B cell (primary cell): ENCODE measurements at regions not wholly inside any gene's neighbourhood (a gene's known extent, or its start where the extent isn't known, plus 50 kb on each side); places are given as distances from the start of the nearest gene placed in this dataset.

Source experiments
- ATAC-seq: fragments of 200-7000 bp; cut with Tn5 transposase; one replicate; pipeline ENCODE4 v1.10.0; 2021; ENCODE audit warnings: low read depth, mild to moderate bottlenecking, moderate number of reproducible peaks, moderate library complexity
- CTCF ChIA-PET: fragments of 350-600 bp; sonication (Branson Sonifier 250); formaldehyde crosslinking; loops from one replicate; lab custom pipeline; 2021; ENCODE audit warnings: antibody characterized with exemption, inconsistent platforms; lab: Charles Lee
- POLR2A ChIA-PET: fragments of 350-600 bp; sonication (Branson Sonifier 250); formaldehyde crosslinking; loops from one replicate; lab custom pipeline; 2021; ENCODE audit warnings: antibody characterized with exemption; lab: Charles Lee
- DNase-seq: peaks from one replicate; pipeline ENCODE4 v3.0.0; 2013
- H2AFZ ChIP-seq: 2 replicates; pipeline ENCODE4 v1.6.1; 2012; ENCODE audit warnings: mild to moderate bottlenecking, low read depth, low read length; ENCODE audit not compliant: insufficient read depth, poor library complexity, severe bottlenecking
- H3K27ac ChIP-seq, 2 donors: 1 replicate in 1 of 2; 2 replicates in 1 of 2; pipeline ENCODE4 v1.5.1; 2012 to 2013; ENCODE audit warnings: low read length in 2 of 2, mild to moderate bottlenecking in 2 of 2, moderate library complexity in 1 of 2
- H3K27me3 ChIP-seq, 4 experiments: fragments of 200-600 bp in 1 of 4; sonication (generic) in 1 of 4; replicated peaks in 1 of 4; 1 replicate in 2 of 4; 2 replicates in 2 of 4; pipeline versions ENCODE4 v1.6.1 to v1.7.0; 2013 to 2016; ENCODE audit warnings: low read length in 3 of 4, mild to moderate bottlenecking in 2 of 4, mixed read lengths in 1 of 4, moderate library complexity in 1 of 4; ENCODE audit not compliant: insufficient read depth in 4 of 4, control insufficient read depth in 3 of 4; ENCODE audit errors: control extremely low read depth in 1 of 4
- H3K36me3 ChIP-seq, 2 experiments: replicated peaks in 1 of 2; 1 replicate in 1 of 2; 2 replicates in 1 of 2; pipeline versions ENCODE4 v1.6.1 to v1.7.1; 2013; ENCODE audit warnings: low read length in 1 of 2; ENCODE audit not compliant: insufficient read depth in 2 of 2, control insufficient read depth in 1 of 2; ENCODE audit errors: control extremely low read depth in 1 of 2, extremely low read depth in 1 of 2
- H3K4me1 ChIP-seq, 2 donors: fragments of 200-600 bp in 1 of 2; sonication (generic) in 1 of 2; 1 replicate in 1 of 2; 2 replicates in 1 of 2; pipeline versions ENCODE4 v1.5.1 to v1.6.1; 2013 to 2017; ENCODE audit warnings: low read length in 2 of 2; ENCODE audit not compliant: control insufficient read depth in 2 of 2, insufficient read depth in 2 of 2
- H3K4me2 ChIP-seq: replicated peaks from 2 replicates; pipeline ENCODE3; 2012; ENCODE audit warnings: mild to moderate bottlenecking, low read depth, low read length; ENCODE audit not compliant: poor library complexity, severe bottlenecking
- H3K4me3 ChIP-seq, 5 experiments: fragments of 200-600 bp in 1 of 5; sonication (generic) in 1 of 5; 1 replicate in 3 of 5; 2 replicates in 2 of 5; pipeline versions ENCODE4 v1.5.1 to v1.7.0; 2011 to 2016; ENCODE audit warnings: low read length in 4 of 5, mild to moderate bottlenecking in 4 of 5, low read depth in 2 of 5, control low read depth in 1 of 5, moderate library complexity in 1 of 5; ENCODE audit not compliant: insufficient read depth in 1 of 5; ENCODE audit errors: control extremely low read depth in 1 of 5, extremely low read depth in 1 of 5
- H3K79me2 ChIP-seq: fragments of 200-600 bp; sonication (generic); one replicate; pipeline ENCODE4 v1.6.0; 2016; ENCODE audit warnings: low read length; ENCODE audit not compliant: control insufficient read depth, insufficient read depth
- H3K9ac ChIP-seq: fragments of 200-600 bp; sonication (generic); 2 replicates; pipeline ENCODE4 v1.6.1; 2017; ENCODE audit warnings: mild to moderate bottlenecking, low read length, moderate library complexity
- H3K9me3 ChIP-seq, 3 donors: one replicate each; pipeline versions ENCODE4 v1.6.1 to v1.7.1; 2013; ENCODE audit warnings: low read length in 2 of 3; ENCODE audit not compliant: control insufficient read depth in 2 of 3, insufficient read depth in 1 of 3; ENCODE audit errors: control extremely low read depth in 1 of 3
- H4K20me1 ChIP-seq: 2 replicates; pipeline ENCODE4 v1.6.0; 2012; ENCODE audit warnings: mild to moderate bottlenecking, low read length; ENCODE audit not compliant: insufficient read depth, control insufficient read depth, poor library complexity, severe bottlenecking
- H3K27ac Mint-ChIP-seq: one replicate; pipeline ENCODE4 v1.8.0; 2021; ENCODE audit warnings: mixed read lengths
- H3K27me3 Mint-ChIP-seq: one replicate; pipeline ENCODE4 v1.8.0; 2021; ENCODE audit warnings: mixed read lengths
- H3K4me1 Mint-ChIP-seq: one replicate; pipeline ENCODE4 v1.8.0; 2021; ENCODE audit warnings: mixed read lengths
- H3K4me3 Mint-ChIP-seq: one replicate; pipeline ENCODE4 v1.8.0; 2021; ENCODE audit warnings: mixed read lengths
- H3K9me3 Mint-ChIP-seq: one replicate; pipeline ENCODE4 v1.8.0; 2022; ENCODE audit warnings: mixed read lengths; ENCODE audit not compliant: insufficient read depth
- EZH2 ChIP-seq: IDR thresholded peaks from 2 replicates; pipeline ENCODE4 v1.6.1; 2012; ENCODE audit warnings: borderline replicate concordance, low read depth, mild to moderate bottlenecking, moderate library complexity, low read length; ENCODE audit not compliant: insufficient read depth, poor library complexity, severe bottlenecking
- WGBS: methylation state at CpG from one replicate; pipeline ENCODE4 v1.1.5; 2013; ENCODE audit warnings: missing lambda C conversion rate; ENCODE audit not compliant: insufficient coverage; 5-methylcytosine and 5-hydroxymethylcytosine counted together
- intact Hi-C: fragments of 100-400 bp; cut with micrococcal nuclease; formaldehyde crosslinking; loops from one replicate; pipeline ENCODE4 v1.10.0; 2022
- TF ChIP-seq, protein P1 (sequence below): fragments of 200-600 bp; IDR thresholded peaks from one replicate; pipeline ENCODE4 v1.8.0; 2022; ENCODE audit warnings: antibody characterized with exemption, mild to moderate bottlenecking

DNA sequence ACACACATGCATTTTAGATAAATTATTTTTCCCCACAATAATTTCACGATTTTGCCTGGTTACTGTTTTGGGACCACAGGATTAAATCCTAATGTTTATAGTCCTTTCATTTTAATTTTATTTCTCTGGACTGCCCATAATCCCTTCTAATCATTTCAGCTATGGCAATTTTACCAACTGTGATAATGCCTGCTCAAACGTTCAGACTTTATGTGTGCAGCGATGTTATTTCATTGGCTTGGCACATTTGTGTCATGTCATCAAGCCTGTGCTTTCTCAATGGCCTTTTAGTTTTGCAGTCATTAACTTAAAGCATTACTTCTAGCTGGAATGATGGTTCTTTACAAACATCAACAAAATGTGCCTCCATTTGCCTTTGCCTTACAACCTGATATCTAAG is 140.6 kb upstream of the HSF2 start:
- H3K9ac ChIP-seq, result no peak overlapping the region
- H3K9me3 ChIP-seq, result no peaks in the 10 kb centered on the region
- Mint-ChIP-seq H3K9me3 (no peaks in the 10 kb centered on the region), H3K27me3 (no peaks in the 10 kb centered on the region), H3K4me1 (no peaks in the 10 kb centered on the region), H3K27ac (no peak overlapping the region), H3K4me3 (no peak overlapping the region)
- H3K27ac ChIP-seq, result no peak overlapping the region
- H3K36me3 ChIP-seq, result no peaks in the 10 kb centered on the region
- ChIA-PET CTCF (no interaction called here), POLR2A (no interaction called here)
- TF ChIP-seq, protein P1, sequence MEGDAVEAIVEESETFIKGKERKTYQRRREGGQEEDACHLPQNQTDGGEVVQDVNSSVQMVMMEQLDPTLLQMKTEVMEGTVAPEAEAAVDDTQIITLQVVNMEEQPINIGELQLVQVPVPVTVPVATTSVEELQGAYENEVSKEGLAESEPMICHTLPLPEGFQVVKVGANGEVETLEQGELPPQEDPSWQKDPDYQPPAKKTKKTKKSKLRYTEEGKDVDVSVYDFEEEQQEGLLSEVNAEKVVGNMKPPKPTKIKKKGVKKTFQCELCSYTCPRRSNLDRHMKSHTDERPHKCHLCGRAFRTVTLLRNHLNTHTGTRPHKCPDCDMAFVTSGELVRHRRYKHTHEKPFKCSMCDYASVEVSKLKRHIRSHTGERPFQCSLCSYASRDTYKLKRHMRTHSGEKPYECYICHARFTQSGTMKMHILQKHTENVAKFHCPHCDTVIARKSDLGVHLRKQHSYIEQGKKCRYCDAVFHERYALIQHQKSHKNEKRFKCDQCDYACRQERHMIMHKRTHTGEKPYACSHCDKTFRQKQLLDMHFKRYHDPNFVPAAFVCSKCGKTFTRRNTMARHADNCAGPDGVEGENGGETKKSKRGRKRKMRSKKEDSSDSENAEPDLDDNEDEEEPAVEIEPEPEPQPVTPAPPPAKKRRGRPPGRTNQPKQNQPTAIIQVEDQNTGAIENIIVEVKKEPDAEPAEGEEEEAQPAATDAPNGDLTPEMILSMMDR, result no peak
- TF ChIP-seq EZH2, result no peak
- ATAC-seq (no peak), DNase-seq (no peak)
- no peak overlapping the region for H2AFZ ChIP-seq
- H3K4me3 ChIP-seq, result no peak overlapping the region
- 88% methylated on average over 3 of the region's 3 CpGs for WGBS
- no peaks in the 10 kb centered on the region for H3K79me2 ChIP-seq
- intact Hi-C loops, result no loop called here
- no peaks in the 10 kb centered on the region for H3K4me1 ChIP-seq
- no peaks in the 10 kb centered on the region for H3K27me3 ChIP-seq
- H3K4me2 ChIP-seq, result no peak overlapping the region
- no peaks in the 10 kb centered on the region for H4K20me1 ChIP-seq

DNA sequence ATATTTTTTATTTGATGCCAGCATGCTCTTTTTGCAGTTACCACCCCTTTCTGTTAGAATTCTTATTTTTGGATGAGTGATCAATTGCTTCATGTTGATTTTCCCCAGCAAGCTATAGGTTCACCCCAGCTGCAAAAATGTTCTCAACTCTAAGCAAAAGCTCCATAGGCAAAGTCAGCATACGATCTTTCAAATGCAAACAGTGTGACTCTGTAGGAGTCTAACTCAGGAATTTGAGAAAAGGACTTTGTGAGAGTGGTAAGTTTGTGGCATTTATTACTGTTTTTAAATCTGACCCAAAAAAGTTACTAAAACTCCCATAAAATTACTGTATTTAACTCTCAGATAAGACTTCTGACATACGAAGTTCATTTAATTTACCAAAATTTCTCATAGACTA is 134.9 kb upstream of the HSF2 start:
- H4K20me1 ChIP-seq, result no peaks in the 10 kb centered on the region
- WGBS, result no CpG with 5 or more reads among the region's 2 CpGs
- no peak overlapping the region for H3K4me2 ChIP-seq
- no peaks in the 10 kb centered on the region for H3K27me3 ChIP-seq
- CTCF ChIA-PET, result no interaction called here
- Mint-ChIP-seq H3K27ac (no peak overlapping the region), H3K4me3 (no peak overlapping the region), H3K4me1 (no peaks in the 10 kb centered on the region), H3K27me3 (no peaks in the 10 kb centered on the region), H3K9me3 (no peaks in the 10 kb centered on the region)
- POLR2A ChIA-PET, result no interaction called here
- H3K4me1 ChIP-seq, result no peaks in the 10 kb centered on the region
- no peak overlapping the region for H2AFZ ChIP-seq
- no peak for ATAC-seq
- no peak overlapping the region for H3K9ac ChIP-seq
- H3K27ac ChIP-seq, result no peak overlapping the region
- peaks cover 0 to 3% (median 3%) of the 10 kb centered on the region in 3 donors for H3K9me3 ChIP-seq
- no peaks in the 10 kb centered on the region for H3K36me3 ChIP-seq
- no peak overlapping the region for H3K4me3 ChIP-seq
- TF ChIP-seq, protein P1, result no peak
- no peak for TF ChIP-seq EZH2
- intact Hi-C loops, result no loop called here
- no peak for DNase-seq
- no peaks in the 10 kb centered on the region for H3K79me2 ChIP-seq
